Mesodermal cell (in vitro differentiated cells): ENCODE measurements at regions not wholly inside any gene's neighbourhood (a gene's known extent, or its start where the extent isn't known, plus 50 kb on each side); places are given as distances from the start of the nearest gene placed in this dataset.

Source experiments
- H3K27ac ChIP-seq: 2 replicates; pipeline ENCODE4 v1.7.0; 2013; ENCODE audit warnings: mild to moderate bottlenecking, low read depth, low read length, moderate library complexity; ENCODE audit not compliant: severe bottlenecking
- H3K36me3 ChIP-seq: 2 replicates; pipeline ENCODE4 v1.7.1; 2013; ENCODE audit warnings: mild to moderate bottlenecking, low read length, moderate library complexity; ENCODE audit not compliant: control insufficient read depth, insufficient read depth
- H3K4me1 ChIP-seq: one replicate; pipeline ENCODE4 v1.7.1; 2013; ENCODE audit warnings: mild to moderate bottlenecking, low read length; ENCODE audit not compliant: insufficient read depth, control insufficient read depth, poor library complexity, severe bottlenecking
- H3K4me3 ChIP-seq: 2 replicates; pipeline ENCODE4 v1.7.0; 2013; ENCODE audit warnings: low read length, control low read depth, mild to moderate bottlenecking; ENCODE audit not compliant: insufficient read depth, poor library complexity, severe bottlenecking; ENCODE audit errors: extremely low read depth
- H3K9me3 ChIP-seq: 2 replicates; pipeline ENCODE4 v1.7.1; 2013; ENCODE audit warnings: mild to moderate bottlenecking, low read length, moderate library complexity; ENCODE audit not compliant: control insufficient read depth
- WGBS, 2 experiments: methylation state at CpG; one replicate each; pipeline ENCODE4 v1.1.5; 2013; ENCODE audit warnings: missing lambda C conversion rate in 2 of 2; ENCODE audit not compliant: insufficient coverage in 2 of 2; 5-methylcytosine and 5-hydroxymethylcytosine counted together

GRCh38 chr6:130671119-130671518 is 156.1 kb upstream of the SMLR1 start:
- Histone ChIP-seq H3K9me3 (no peaks in the 10 kb centered on the region), H3K4me1 (no peaks in the 10 kb centered on the region), H3K27ac (no peak overlapping the region), H3K4me3 (no peak overlapping the region), H3K36me3 (no peaks in the 10 kb centered on the region)
- no CpG with 5 or more reads among the region's 2 CpGs for WGBS, 2 experiments

- H3K4me3 ChIP-seq = no peak overlapping the region
- H3K9me3 ChIP-seq = no peaks in the 10 kb centered on the region
- no peak overlapping the region for H3K27ac ChIP-seq
- no peaks in the 10 kb centered on the region for H3K36me3 ChIP-seq
- no peaks in the 10 kb centered on the region for H3K4me1 ChIP-seq
- WGBS, 2 experiments = 71 to 75% methylated on average over 8 of the region's 11 CpGs
These were observed 155.6 kb upstream of the SMLR1 start for GRCh38 chr6:130671577-130671976.

- Histone ChIP-seq H3K9me3 (no peaks in the 10 kb centered on the region), H3K27ac (no peak overlapping the region), H3K4me3 (no peak overlapping the region), H3K4me1 (no peaks in the 10 kb centered on the region), H3K36me3 (no peaks in the 10 kb centered on the region)
- WGBS, 2 experiments = 69 to 82% methylated on average over 2 to 3 of the region's 6 CpGs
These were observed 155.1 kb upstream of the SMLR1 start for GRCh38 chr6:130672153-130672552.

GRCh38 chr6:130674604-130675003 is 152.6 kb upstream of the SMLR1 start:
- Histone ChIP-seq H3K4me1 (no peaks in the 10 kb centered on the region), H3K36me3 (no peaks in the 10 kb centered on the region), H3K4me3 (no peak overlapping the region), H3K27ac (no peak overlapping the region), H3K9me3 (no peaks in the 10 kb centered on the region)

- Histone ChIP-seq H3K4me1 (no peaks in the 10 kb centered on the region), H3K27ac (no peak overlapping the region), H3K9me3 (no peaks in the 10 kb centered on the region), H3K4me3 (no peak overlapping the region), H3K36me3 (no peaks in the 10 kb centered on the region)
- 97 to 100% methylated on average over 2 to 3 of the region's 3 CpGs for WGBS, 2 experiments
These were observed 152.1 kb upstream of the SMLR1 start for GRCh38 chr6:130675072-130675471.

GRCh38 chr6:130676077-130676772 is 151.0 kb upstream of the SMLR1 start:
- Histone ChIP-seq H3K4me1 (no peaks in the 10 kb centered on the region), H3K9me3 (no peaks in the 10 kb centered on the region), H3K4me3 (no peak overlapping the region), H3K36me3 (no peaks in the 10 kb centered on the region), H3K27ac (no peak overlapping the region)
- WGBS, 2 experiments = 100% methylated on average over 1 of the region's 1 CpG

GRCh38 chr6:130676773-130677144 is 150.4 kb upstream of the SMLR1 start:
- Histone ChIP-seq H3K4me1 (no peaks in the 10 kb centered on the region), H3K27ac (no peak overlapping the region), H3K4me3 (no peak overlapping the region), H3K36me3 (no peaks in the 10 kb centered on the region), H3K9me3 (no peaks in the 10 kb centered on the region)
- WGBS, 2 experiments = no CpG with 5 or more reads among the region's 1 CpG

- Histone ChIP-seq H3K36me3 (no peaks in the 10 kb centered on the region), H3K4me1 (no peaks in the 10 kb centered on the region), H3K27ac (no peak overlapping the region), H3K9me3 (no peaks in the 10 kb centered on the region), H3K4me3 (no peak overlapping the region)
These were observed 149.9 kb upstream of the SMLR1 start for GRCh38 chr6:130677312-130677711.

GRCh38 chr6:130677766-130678165 is 149.4 kb upstream of the SMLR1 start:
- no peaks in the 10 kb centered on the region for H3K36me3 ChIP-seq
- H3K4me3 ChIP-seq = no peak overlapping the region
- WGBS, 2 experiments = 0% methylated on average over 1 of the region's 3 CpGs
- no peak overlapping the region for H3K27ac ChIP-seq
- H3K9me3 ChIP-seq = no peaks in the 10 kb centered on the region
- H3K4me1 ChIP-seq = no peaks in the 10 kb centered on the region

- 39% methylated on average over 2 of the region's 2 CpGs; no CpG with 5 or more reads in 1 of the 2 experiments for WGBS, 2 experiments
- H3K27ac ChIP-seq = no peak overlapping the region
- H3K4me1 ChIP-seq = no peaks in the 10 kb centered on the region
- H3K9me3 ChIP-seq = no peaks in the 10 kb centered on the region
- H3K36me3 ChIP-seq = no peaks in the 10 kb centered on the region
- H3K4me3 ChIP-seq = no peak overlapping the region
These were observed 147.5 kb upstream of the SMLR1 start for GRCh38 chr6:130679684-130680083.

- H3K36me3 ChIP-seq = no peaks in the 10 kb centered on the region
- WGBS, 2 experiments = 80 to 100% methylated on average over 2 of the region's 3 CpGs
- H3K4me1 ChIP-seq = no peaks in the 10 kb centered on the region
- H3K27ac ChIP-seq = no peak overlapping the region
- H3K4me3 ChIP-seq = no peak overlapping the region
- no peaks in the 10 kb centered on the region for H3K9me3 ChIP-seq
These were observed 147.1 kb upstream of the SMLR1 start for GRCh38 chr6:130680116-130680515.
